WERI-Rb-1 (cell line): ENCODE measurements at regions not wholly inside any gene's neighbourhood (a gene's known extent, or its start where the extent isn't known, plus 50 kb on each side); places are given as distances from the start of the nearest gene placed in this dataset.
A peak's percentile ranks its signal among the peaks of the same experiment; 100 is the strongest.

Source experiments
- DNase-seq: peaks from one replicate; pipeline ENCODE4 v3.0.0-alpha.2; 2020
- H3K27ac ChIP-seq: fragments of 250-450 bp; sonication (Bioruptor Pico); 2 replicates; pipeline ENCODE4 v1.5.1; 2020; ENCODE audit warnings: mild to moderate bottlenecking, moderate library complexity
- H3K27me3 ChIP-seq: fragments of 250-450 bp; sonication (Bioruptor Pico); 2 replicates; pipeline ENCODE4 v1.5.1; 2021; ENCODE audit warnings: mild to moderate bottlenecking, low read depth, moderate library complexity; ENCODE audit not compliant: insufficient read depth, severe bottlenecking
- H3K36me3 ChIP-seq: fragments of 250-450 bp; sonication (Bioruptor Pico); 2 replicates; pipeline ENCODE4 v1.5.1; 2020; ENCODE audit warnings: mild to moderate bottlenecking, moderate library complexity
- H3K4me3 ChIP-seq: 2 replicates; pipeline ENCODE4 v1.5.1; 2011; ENCODE audit warnings: low read depth, mild to moderate bottlenecking, control low read depth, low read length
- H3K9me3 ChIP-seq: fragments of 250-450 bp; sonication (Bioruptor Pico); 2 replicates; pipeline ENCODE4 v1.5.1; 2021; ENCODE audit warnings: mild to moderate bottlenecking, moderate library complexity; ENCODE audit not compliant: severe bottlenecking
- CTCF ChIP-seq: IDR thresholded peaks from 2 replicates; pipeline ENCODE4 v1.5.1; 2011; ENCODE audit warnings: low read depth, mild to moderate bottlenecking, control low read depth, inconsistent platforms, low read length

DNA sequence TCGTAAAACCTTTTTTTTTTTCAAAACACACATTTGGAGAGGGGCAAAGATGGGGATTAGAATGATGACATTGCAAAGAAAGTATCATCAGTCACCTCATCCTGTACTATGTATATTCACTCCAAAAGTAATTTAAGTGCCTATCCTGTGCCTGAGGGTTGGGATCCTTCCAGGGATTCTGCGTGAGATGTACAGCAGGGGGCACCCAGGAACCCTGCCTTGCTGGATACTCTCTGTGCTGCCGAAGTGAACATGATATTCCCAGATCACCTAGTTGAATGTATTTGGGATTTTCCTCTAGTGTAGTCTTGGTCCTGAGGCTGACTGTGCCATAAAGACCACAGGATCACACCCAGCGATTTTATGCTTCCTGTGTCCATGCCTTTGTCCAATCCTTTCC lies 372.7 kb downstream of the IPO8 start:
- TF ChIP-seq CTCF, result peak; percentile 38
- no peaks in the 10 kb centered on the region for H3K36me3 ChIP-seq
- H3K27ac ChIP-seq, result no peak overlapping the region
- no peaks in the 10 kb centered on the region for H3K27me3 ChIP-seq
- H3K9me3 ChIP-seq, result no peaks in the 10 kb centered on the region
- H3K4me3 ChIP-seq, result no peak overlapping the region
- DNase-seq, result no peak

DNA sequence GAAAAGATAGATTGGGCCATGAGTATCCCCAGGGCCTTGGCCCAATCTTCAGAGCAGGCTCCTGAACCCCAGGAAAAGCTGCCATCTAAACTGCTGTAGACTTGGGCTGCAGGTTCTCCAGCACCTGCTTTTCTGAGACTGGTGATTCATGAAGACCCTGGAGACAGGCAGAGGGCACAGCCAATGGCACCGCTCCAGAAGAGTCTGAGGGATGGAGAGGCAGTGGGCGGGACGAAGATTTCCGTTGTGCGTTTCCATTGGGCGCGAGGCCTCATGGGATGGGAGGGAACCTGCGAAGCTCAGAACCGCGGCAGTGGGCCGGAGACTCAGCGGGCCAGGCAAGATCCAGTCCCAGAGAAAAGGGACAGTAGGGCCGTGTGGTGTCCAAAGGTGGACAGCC lies 375.1 kb downstream of the IPO8 start:
- Histone ChIP-seq H3K27ac (no peak overlapping the region), H3K4me3 (no peak overlapping the region), H3K9me3 (no peaks in the 10 kb centered on the region), H3K36me3 (no peaks in the 10 kb centered on the region), H3K27me3 (no peaks in the 10 kb centered on the region)
- TF ChIP-seq CTCF, result no peak
- DNase-seq, result no peak

DNA sequence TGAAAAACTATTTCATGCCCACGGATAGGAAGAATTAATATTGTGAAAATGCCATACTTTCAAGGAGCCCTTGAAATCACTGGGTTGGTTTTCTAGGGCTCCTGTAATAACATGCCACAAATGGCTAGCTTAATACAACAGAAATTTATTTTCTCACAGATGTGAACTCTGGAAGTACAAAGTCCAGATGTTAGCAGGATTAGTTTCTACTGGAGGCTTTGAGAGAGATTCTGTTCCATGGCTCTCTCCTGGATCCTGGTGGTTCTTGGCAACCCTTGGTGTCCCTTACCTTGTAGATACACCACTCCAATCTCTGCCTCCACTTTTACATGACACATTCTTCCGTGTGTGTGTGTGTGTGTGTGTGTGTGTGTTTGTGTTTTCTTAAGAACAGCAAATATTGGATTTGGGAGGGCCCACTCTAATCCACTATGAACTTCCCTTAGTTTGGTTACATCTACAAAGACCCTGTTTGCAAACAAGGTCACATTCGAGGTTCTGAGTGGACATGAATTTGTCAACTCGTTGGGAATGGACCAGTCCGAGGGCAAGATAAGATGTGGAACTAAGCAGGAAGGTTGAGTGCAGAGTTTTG lies 381.1 kb downstream of the IPO8 start:
- Histone ChIP-seq H3K27me3 (no peaks in the 10 kb centered on the region), H3K27ac (no peak overlapping the region), H3K9me3 (no peaks in the 10 kb centered on the region), H3K4me3 (no peak overlapping the region), H3K36me3 (no peaks in the 10 kb centered on the region)
- TF ChIP-seq CTCF, result no peak
- DNase-seq, result no peak

DNA sequence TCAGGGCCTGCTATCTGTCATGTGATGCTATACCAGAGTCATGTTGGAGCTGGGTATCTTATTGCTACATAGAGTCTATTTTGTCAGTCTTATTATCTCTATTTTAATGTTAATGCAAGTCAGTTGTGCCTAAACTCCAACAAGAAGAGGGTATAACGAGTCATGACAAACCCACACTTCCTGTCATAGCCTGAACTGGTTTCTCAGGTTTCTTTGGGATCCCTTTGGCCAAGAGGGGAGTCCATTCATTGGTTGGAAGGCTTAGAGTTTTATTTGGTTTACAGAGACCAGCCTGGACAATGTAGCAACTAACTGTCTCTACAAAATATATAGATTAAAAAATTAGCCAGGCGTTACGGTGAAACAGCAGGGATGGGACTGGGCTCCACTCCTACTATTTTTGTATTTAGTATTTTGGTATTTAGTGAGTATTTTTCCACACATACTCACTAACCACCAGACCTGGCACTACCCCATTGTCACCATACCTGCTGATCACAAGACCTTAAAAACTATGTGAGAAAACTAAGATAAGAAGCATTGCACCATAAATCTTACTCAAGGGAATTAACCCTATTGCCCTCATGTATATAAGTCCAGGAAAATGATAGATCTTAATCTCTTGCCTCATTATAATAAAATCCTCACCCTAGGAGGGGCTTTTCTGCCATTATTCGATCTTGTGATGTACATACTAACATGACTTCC lies 387.5 kb downstream of the IPO8 start:
- Histone ChIP-seq H3K36me3 (no peaks in the 10 kb centered on the region), H3K27ac (no peak overlapping the region), H3K9me3 (no peaks in the 10 kb centered on the region), H3K27me3 (no peaks in the 10 kb centered on the region), H3K4me3 (no peak overlapping the region)
- TF ChIP-seq CTCF, result no peak
- no peak for DNase-seq

GRCh38 chr12:30304528-30304927 lies 391.1 kb downstream of the IPO8 start:
- H3K9me3 ChIP-seq, result no peaks in the 10 kb centered on the region
- DNase-seq, result no peak
- TF ChIP-seq CTCF, result no peak
- no peak overlapping the region for H3K27ac ChIP-seq
- H3K4me3 ChIP-seq, result no peak overlapping the region
- H3K36me3 ChIP-seq, result no peaks in the 10 kb centered on the region
- H3K27me3 ChIP-seq, result no peaks in the 10 kb centered on the region

- no peak overlapping the region for H3K27ac ChIP-seq
- H3K4me3 ChIP-seq, result no peak overlapping the region
- no peaks in the 10 kb centered on the region for H3K9me3 ChIP-seq
- TF ChIP-seq CTCF, result no peak
- no peaks in the 10 kb centered on the region for H3K36me3 ChIP-seq
- no peak for DNase-seq
- H3K27me3 ChIP-seq, result no peaks in the 10 kb centered on the region
These were observed 394.4 kb downstream of the IPO8 start for GRCh38 chr12:30301291-30301690.
